ENCODE measurements at regions not wholly inside any gene's neighbourhood (a gene's known extent, or its start where the extent isn't known, plus 50 kb on each side); places are given as distances from the start of the nearest gene placed in this dataset.
A peak's percentile ranks its signal among the peaks of the same experiment; 100 is the strongest.

DNA sequence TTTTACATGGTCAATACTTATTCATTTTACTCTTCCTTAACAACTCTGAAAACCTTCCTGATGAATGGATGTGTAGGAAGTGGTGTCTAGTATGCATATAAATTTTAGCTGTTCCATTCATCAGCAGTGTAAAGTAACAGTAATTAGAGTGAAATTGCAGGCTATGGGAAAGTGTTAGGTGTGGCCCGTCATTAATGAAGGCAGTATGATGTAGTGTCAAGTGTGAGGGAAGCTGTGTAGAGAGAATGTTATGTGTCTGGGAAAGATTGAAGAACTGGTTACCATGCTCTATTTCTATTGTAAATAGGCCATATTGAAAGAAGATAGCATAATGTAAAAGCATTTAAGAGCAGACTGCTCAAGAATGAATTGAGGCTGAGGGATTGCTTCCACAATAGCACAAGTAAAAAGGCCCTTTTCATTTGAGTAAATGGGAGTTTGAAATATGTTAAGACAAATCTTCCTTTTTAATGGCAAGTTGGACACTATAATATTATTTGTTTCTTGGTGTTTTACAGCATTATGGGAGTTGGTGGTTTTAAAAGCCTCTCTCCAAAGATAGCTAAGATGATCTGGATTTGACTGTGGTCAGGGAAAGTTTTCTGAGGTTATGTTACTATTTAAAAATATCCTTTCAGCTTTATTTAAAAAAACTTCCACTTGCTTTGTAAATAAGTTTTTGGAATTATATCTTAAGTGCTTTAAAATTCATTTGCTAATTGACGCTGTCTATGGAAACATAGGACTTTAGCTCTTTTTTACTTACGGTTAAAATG, 401.0 kb upstream of the ZEB2 start:
- Mint-ChIP-seq H3K27ac (ENCODE audit: unreplicated experiment) (no peak overlapping the region), H3K4me3 (ENCODE audit: unreplicated experiment) (no peak overlapping the region), H3K9me3 (ENCODE audit: unreplicated experiment) (peaks cover 6% of the 10 kb centered on the region), H3K27me3 (ENCODE audit: low read depth, unreplicated experiment) (no peaks in the 10 kb centered on the region), H3K4me1 (ENCODE audit: low read depth, unreplicated experiment) (peaks cover 2% of the 10 kb centered on the region), H3K36me3 (ENCODE audit: low read depth, unreplicated experiment) (no peaks in the 10 kb centered on the region)
- Histone ChIP-seq H4K20me1 (ENCODE audit: insufficient read depth, low read length) (no peaks in the 10 kb centered on the region), H3K9me3 (ENCODE audit: insufficient read depth, low read depth, low read length) (no peaks in the 10 kb centered on the region), H3K36me3 (ENCODE audit: insufficient read depth, low read length) (no peaks in the 10 kb centered on the region), H3K79me2 (ENCODE audit: insufficient read depth, low read length) (no peaks in the 10 kb centered on the region), H3K9ac (ENCODE audit: low read length) (no peak overlapping the region), H3K4me2 (ENCODE audit: low read length) (no peak overlapping the region), H3K27me3 (ENCODE audit: insufficient read depth, low read length) (no peaks in the 10 kb centered on the region), H3K4me1 (ENCODE audit: insufficient read depth, low read length) (no peaks in the 10 kb centered on the region), H3K4me3 (ENCODE audit: insufficient read depth, low read depth, low read length) (no peak overlapping the region), H3K27ac (ENCODE audit: low read depth, low read length) (no peak overlapping the region), H2AFZ (ENCODE audit: low read depth, low read length) (no peak overlapping the region)
- no peak for FAIRE-seq
- TF ChIP-seq EZH2 (IDR thresholded peaks at IDR 0.05; ENCODE audit: insufficient read depth, low read length): no peak
- TF ChIP-seq, protein P1, sequence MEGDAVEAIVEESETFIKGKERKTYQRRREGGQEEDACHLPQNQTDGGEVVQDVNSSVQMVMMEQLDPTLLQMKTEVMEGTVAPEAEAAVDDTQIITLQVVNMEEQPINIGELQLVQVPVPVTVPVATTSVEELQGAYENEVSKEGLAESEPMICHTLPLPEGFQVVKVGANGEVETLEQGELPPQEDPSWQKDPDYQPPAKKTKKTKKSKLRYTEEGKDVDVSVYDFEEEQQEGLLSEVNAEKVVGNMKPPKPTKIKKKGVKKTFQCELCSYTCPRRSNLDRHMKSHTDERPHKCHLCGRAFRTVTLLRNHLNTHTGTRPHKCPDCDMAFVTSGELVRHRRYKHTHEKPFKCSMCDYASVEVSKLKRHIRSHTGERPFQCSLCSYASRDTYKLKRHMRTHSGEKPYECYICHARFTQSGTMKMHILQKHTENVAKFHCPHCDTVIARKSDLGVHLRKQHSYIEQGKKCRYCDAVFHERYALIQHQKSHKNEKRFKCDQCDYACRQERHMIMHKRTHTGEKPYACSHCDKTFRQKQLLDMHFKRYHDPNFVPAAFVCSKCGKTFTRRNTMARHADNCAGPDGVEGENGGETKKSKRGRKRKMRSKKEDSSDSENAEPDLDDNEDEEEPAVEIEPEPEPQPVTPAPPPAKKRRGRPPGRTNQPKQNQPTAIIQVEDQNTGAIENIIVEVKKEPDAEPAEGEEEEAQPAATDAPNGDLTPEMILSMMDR (IDR thresholded peaks at IDR 0.05; ENCODE audit: insufficient read depth, low read depth, low read length): no peak
- DNase-seq (ENCODE audit: low read depth): no peak

- Mint-ChIP-seq H3K36me3 (ENCODE audit: low read depth, unreplicated experiment) (no peaks in the 10 kb centered on the region), H3K27me3 (ENCODE audit: low read depth, unreplicated experiment) (no peaks in the 10 kb centered on the region), H3K27ac (ENCODE audit: unreplicated experiment) (no peak overlapping the region), H3K4me1 (ENCODE audit: low read depth, unreplicated experiment) (peaks cover 7% of the 10 kb centered on the region), H3K4me3 (ENCODE audit: unreplicated experiment) (no peak overlapping the region), H3K9me3 (ENCODE audit: unreplicated experiment) (no peaks in the 10 kb centered on the region)
- Histone ChIP-seq H3K4me3 (ENCODE audit: insufficient read depth, low read depth, low read length) (no peak overlapping the region), H3K9me3 (ENCODE audit: insufficient read depth, low read depth, low read length) (no peaks in the 10 kb centered on the region), H3K27me3 (ENCODE audit: insufficient read depth, low read length) (no peaks in the 10 kb centered on the region), H3K79me2 (ENCODE audit: insufficient read depth, low read length) (no peaks in the 10 kb centered on the region), H2AFZ (ENCODE audit: low read depth, low read length) (no peak overlapping the region), H4K20me1 (ENCODE audit: insufficient read depth, low read length) (no peaks in the 10 kb centered on the region), H3K36me3 (ENCODE audit: insufficient read depth, low read length) (no peaks in the 10 kb centered on the region), H3K27ac (ENCODE audit: low read depth, low read length) (no peak overlapping the region), H3K4me2 (ENCODE audit: low read length) (no peak overlapping the region), H3K9ac (ENCODE audit: low read length) (no peak overlapping the region), H3K4me1 (ENCODE audit: insufficient read depth, low read length) (no peaks in the 10 kb centered on the region)
- peak; percentile 33 for DNase-seq (ENCODE audit: low read depth)
- FAIRE-seq: peak; percentile 82
- no peak for TF ChIP-seq EZH2 (IDR thresholded peaks at IDR 0.05; ENCODE audit: insufficient read depth, low read length)
- TF ChIP-seq, protein P1 (IDR thresholded peaks at IDR 0.05; ENCODE audit: insufficient read depth, low read depth, low read length): no peak
Observed at GRCh38 chr2:144914622-144915318, 394.9 kb upstream of the ZEB2 start.

DNA sequence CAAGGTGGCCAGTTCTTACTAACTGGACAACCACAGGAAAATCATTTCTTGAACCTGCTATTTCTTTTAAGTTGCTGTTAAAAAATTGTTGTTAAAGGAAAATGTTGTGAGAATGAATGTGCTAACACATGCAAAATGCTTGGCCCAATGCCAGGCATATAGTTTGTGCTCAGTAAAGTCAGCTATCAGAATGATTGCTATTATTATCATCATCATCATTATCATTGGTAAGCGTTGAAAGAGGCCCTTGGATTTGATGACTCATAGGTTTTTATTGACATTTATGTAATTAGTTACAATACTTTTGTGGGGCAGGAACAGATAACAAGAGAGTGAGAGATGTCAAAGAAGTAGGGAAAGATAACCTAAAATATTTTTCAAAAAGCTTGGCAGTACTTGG, 394.2 kb upstream of the ZEB2 start:
- Mint-ChIP-seq H3K4me1 (ENCODE audit: low read depth, unreplicated experiment) (peaks cover 7% of the 10 kb centered on the region), H3K4me3 (ENCODE audit: unreplicated experiment) (no peak overlapping the region), H3K9me3 (ENCODE audit: unreplicated experiment) (no peaks in the 10 kb centered on the region), H3K27me3 (ENCODE audit: low read depth, unreplicated experiment) (no peaks in the 10 kb centered on the region), H3K36me3 (ENCODE audit: low read depth, unreplicated experiment) (no peaks in the 10 kb centered on the region), H3K27ac (ENCODE audit: unreplicated experiment) (no peak overlapping the region)
- no peak for DNase-seq (ENCODE audit: low read depth)
- TF ChIP-seq, protein P1 (IDR thresholded peaks at IDR 0.05; ENCODE audit: insufficient read depth, low read depth, low read length): no peak
- no peak for TF ChIP-seq EZH2 (IDR thresholded peaks at IDR 0.05; ENCODE audit: insufficient read depth, low read length)
- Histone ChIP-seq H2AFZ (ENCODE audit: low read depth, low read length) (no peak overlapping the region), H3K79me2 (ENCODE audit: insufficient read depth, low read length) (no peaks in the 10 kb centered on the region), H3K4me1 (ENCODE audit: insufficient read depth, low read length) (no peaks in the 10 kb centered on the region), H3K4me2 (ENCODE audit: low read length) (no peak overlapping the region), H3K9me3 (ENCODE audit: insufficient read depth, low read depth, low read length) (no peaks in the 10 kb centered on the region), H3K36me3 (ENCODE audit: insufficient read depth, low read length) (no peaks in the 10 kb centered on the region), H4K20me1 (ENCODE audit: insufficient read depth, low read length) (no peaks in the 10 kb centered on the region), H3K9ac (ENCODE audit: low read length) (no peak overlapping the region), H3K27me3 (ENCODE audit: insufficient read depth, low read length) (no peaks in the 10 kb centered on the region), H3K27ac (ENCODE audit: low read depth, low read length) (no peak overlapping the region), H3K4me3 (ENCODE audit: insufficient read depth, low read depth, low read length) (no peak overlapping the region)
- FAIRE-seq: no peak

Measured in astrocyte (in vitro differentiated cells and primary cell).